HepG2 (cell line): ENCODE measurements at regions not wholly inside any gene's neighbourhood (a gene's known extent, or its start where the extent isn't known, plus 50 kb on each side); places are given as distances from the start of the nearest gene placed in this dataset.

Experiments used
- FOXC1 ChIP-seq: sonication (generic); formaldehyde crosslinking; IDR thresholded peaks from 2 replicates; pipeline ENCODE4 v1.8.0; 2022; ENCODE audit warnings: mild to moderate bottlenecking, missing genetic modification reagents, borderline replicate concordance
- JARID2 ChIP-seq: sonication (generic); formaldehyde crosslinking; IDR thresholded peaks from 2 replicates; pipeline ENCODE4 v1.8.1; 2023; ENCODE audit warnings: missing genetic modification reagents, inconsistent platforms; ENCODE audit not compliant: insufficient replicate concordance
- KIAA2018 ChIP-seq: sonication (generic); formaldehyde crosslinking; IDR thresholded peaks from 2 replicates; pipeline ENCODE4 v1.5.0; 2020; ENCODE audit warnings: mild to moderate bottlenecking, missing genetic modification reagents, borderline replicate concordance
- LCORL ChIP-seq, 2 experiments: fragments of 450-650 bp in 1 of 2; sonication (generic) in 1 of 2; formaldehyde crosslinking in 1 of 2; IDR thresholded peaks; 2 replicates each; pipeline versions ENCODE4 v1.5.0 to v1.6.1; 2017 to 2020; ENCODE audit warnings: antibody characterized with exemption in 1 of 2, missing genetic modification reagents in 1 of 2
- MAFK ChIP-seq, 2 experiments: IDR thresholded peaks in 1 of 2; conservative IDR thresholded peaks in 1 of 2; 2 replicates each; pipeline ENCODE4 v1.6.1; 2011; ENCODE audit warnings: improper control_type of control experiment in 2 of 2, low read length in 2 of 2
- SMC3 ChIP-seq: IDR thresholded peaks from 2 replicates; pipeline ENCODE4 v1.6.1; 2011; ENCODE audit warnings: low read length, improper control_type of control experiment
- ZNF317 ChIP-seq: sonication (generic); formaldehyde crosslinking; IDR thresholded peaks from 2 replicates; pipeline ENCODE4 v1.5.0; 2020; ENCODE audit warnings: mild to moderate bottlenecking, missing genetic modification reagents
- TF ChIP-seq, protein P1 (sequence below): sonication (generic); formaldehyde crosslinking; IDR thresholded peaks from 2 replicates; pipeline ENCODE4 v1.4.0; 2020; ENCODE audit warnings: missing genetic modification reagents

GRCh38 chr17:70713694-70714093 lies 544.4 kb downstream of the KCNJ2 start (continued):
- no peak for TF ChIP-seq KIAA2018 (CRISPR knock-in tag)
- peak; percentile 71 to 75 for TF ChIP-seq MAFK (conservative IDR thresholded peaks at IDR 0.05 in 1 of 2, IDR thresholded peaks at IDR 0.05 in 1 of 2; ENCODE audit: low read length in 2 of 2)
- no peak for TF ChIP-seq LCORL (IDR thresholded peaks at IDR 0.05)
- no peak for TF ChIP-seq LCORL (CRISPR knock-in tag; IDR thresholded peaks at IDR 0.05)
- TF ChIP-seq, protein P1, sequence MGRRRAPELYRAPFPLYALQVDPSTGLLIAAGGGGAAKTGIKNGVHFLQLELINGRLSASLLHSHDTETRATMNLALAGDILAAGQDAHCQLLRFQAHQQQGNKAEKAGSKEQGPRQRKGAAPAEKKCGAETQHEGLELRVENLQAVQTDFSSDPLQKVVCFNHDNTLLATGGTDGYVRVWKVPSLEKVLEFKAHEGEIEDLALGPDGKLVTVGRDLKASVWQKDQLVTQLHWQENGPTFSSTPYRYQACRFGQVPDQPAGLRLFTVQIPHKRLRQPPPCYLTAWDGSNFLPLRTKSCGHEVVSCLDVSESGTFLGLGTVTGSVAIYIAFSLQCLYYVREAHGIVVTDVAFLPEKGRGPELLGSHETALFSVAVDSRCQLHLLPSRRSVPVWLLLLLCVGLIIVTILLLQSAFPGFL (CRISPR knock-in tag) = no peak
- TF ChIP-seq JARID2 = no peak
- TF ChIP-seq SMC3 = no peak
- TF ChIP-seq FOXC1 = no peak
- TF ChIP-seq ZNF317 (CRISPR knock-in tag) = no peak
